Renal pelvis (tissue), 1 donor: ENCODE measurements at regions not wholly inside any gene's neighbourhood (a gene's known extent, or its start where the extent isn't known, plus 50 kb on each side); places are given as distances from the start of the nearest gene placed in this dataset.
"Not testable (repeated sequence)": the region's sequence is repeated elsewhere in the genome, so short reads cannot be mapped to it uniquely, and the experiment has no call there.

ENCODE experiments used
- DNase-seq: peaks from one replicate; pipeline ENCODE4 v3.0.0-alpha.2; 2013

DNA sequence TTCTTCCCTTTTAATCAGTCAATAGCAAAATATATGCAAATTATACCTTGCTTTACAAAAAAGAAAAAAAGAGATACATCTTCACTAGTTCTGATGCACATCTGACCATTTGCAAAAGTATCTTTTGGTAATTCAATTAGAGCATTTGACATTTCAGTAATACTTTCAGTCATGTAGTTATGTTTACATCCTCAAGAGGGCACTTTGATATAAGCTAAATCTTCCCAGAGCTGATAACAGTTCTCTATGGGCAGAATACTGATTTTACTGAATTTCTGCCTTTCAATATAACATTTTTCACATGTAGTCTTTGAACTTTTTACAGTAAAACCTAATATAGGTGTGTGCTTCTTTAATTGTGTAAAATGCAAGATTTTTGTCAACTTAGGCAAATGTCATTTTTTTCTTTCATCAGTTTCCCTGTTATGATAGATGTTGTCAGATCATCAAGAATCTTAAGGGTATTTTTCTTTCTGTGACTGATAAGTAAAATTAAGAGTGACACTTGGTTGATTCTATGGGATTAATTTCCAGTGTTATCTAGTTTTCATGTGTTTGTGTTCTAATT, 703.5 kb upstream of the SEMA3D start:
- peak; percentile 4 for DNase-seq

DNA sequence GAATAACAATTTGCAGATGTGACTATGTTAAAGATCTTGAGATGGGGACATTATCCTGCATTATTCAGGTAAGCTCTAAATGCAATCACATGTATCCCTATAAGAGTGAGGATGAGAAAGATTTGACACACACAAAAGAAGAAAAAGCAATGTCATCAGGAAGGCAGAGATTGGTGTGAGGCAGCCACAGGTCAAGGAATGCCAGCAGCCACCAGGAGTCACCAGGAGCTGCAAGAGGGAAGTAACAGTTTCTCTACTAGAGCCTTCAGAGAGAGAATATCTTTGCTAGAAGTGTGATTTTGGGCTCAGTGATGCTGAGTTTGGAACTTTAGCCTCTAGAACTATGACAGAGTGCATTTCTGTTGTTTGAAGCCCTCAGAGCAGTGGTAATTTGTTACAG, 700.3 kb upstream of the SEMA3D start:
- DNase-seq = no peak

DNA sequence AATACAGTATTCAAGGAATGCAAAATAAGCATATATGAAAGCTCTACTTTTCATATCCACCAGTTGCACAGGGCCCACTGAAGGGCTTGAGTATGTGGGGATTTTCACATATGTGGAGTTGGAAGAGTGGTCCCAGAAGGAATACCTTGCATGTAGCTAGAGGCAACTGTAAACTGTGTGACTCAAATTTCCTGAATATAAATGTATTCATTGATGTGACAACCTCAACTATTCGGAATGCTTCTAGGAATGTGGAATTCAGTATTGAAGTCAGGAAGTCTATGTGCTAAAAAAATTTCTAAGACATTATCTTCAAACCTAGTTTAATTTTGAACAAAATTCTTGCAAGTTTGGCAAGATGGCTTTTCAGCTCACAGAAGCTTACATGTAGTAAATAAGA, 695.5 kb upstream of the SEMA3D start:
- DNase-seq = no peak

DNA sequence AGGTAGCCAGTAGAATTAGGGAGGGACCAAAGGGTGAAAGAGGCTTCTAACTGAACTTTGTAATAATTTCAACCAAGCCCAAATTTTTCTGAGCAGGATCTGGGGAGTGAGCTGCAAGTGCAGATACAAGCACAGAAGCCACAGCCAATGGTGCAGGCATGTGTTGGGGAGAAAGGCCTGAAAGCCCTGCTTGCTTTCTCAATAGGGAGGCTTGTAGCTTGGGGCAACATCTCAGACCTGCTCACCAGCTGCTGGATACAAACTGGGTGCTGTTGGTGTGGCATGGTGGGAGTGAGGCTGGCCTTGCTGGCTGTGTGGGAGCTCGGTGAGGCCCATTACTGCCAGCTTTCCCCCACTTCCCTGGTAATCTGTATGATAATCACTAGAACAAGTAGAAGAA, 688.5 kb upstream of the SEMA3D start:
- no peak for DNase-seq

DNA sequence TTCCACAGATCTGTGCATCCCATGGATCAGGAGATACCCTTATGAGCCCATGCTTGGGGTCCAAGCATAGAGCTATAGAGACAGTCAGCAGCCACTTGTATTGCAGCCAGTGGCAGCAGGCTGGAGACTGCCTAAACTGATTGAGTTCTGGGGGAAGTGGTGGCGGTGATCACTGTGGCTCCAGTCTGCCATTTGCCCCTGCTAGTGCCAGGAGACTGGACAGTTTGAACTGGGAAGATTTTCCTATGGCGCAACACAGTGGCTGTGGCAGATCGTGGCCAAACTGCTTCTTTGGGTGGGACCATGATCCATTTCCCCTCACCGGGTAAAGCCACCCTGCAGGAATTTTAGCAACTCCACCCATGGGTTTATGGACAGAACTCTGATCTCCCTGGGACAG, 679.7 kb upstream of the SEMA3D start:
- DNase-seq = no peak

DNA sequence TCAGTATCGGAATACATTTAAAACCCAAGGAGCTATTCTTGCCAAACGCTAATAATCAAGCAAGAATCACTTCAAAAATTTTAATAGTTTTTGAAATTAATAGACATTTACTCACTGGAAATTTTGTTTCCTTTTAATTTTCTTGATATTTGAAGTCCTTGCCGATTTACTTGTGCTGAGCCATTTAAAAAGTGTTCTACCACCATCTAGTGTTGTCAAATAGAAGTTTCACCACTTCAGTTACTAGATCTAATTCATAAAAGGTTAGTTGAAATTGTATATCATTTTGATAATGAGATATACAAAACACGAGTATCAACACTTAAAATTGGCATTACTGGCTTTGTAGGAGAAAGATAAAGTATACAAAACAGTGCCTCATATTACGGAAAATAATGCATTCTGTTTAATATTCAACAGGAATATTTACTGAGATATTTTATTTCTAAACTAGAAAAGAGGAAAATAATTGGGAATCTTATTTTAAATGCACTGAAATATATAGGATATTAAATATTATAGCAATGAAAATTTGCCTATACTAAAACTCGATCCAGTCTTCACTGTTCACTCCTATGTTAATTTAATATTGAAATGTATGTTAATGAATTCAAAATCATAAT, 664.8 kb upstream of the SEMA3D start:
- DNase-seq = peak; percentile 26

DNA sequence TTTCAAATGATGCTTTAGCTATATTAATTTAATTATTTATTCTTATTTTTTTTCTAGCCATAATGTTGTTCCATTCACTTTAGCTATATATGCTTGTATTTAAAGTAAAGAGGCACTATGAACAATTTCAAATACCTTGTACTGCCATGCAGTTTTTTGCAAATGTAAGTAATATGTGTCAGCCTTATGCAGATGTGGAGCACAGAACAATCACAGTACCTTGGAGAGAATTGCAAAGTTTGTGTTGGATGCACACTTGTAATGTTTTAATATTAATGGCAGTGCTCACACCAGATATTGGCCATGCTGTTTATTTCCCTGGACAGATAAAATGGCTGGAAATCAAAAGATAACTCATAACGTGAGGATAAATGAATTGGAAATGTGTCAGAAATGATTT, 663.5 kb upstream of the SEMA3D start:
- no peak for DNase-seq

DNA sequence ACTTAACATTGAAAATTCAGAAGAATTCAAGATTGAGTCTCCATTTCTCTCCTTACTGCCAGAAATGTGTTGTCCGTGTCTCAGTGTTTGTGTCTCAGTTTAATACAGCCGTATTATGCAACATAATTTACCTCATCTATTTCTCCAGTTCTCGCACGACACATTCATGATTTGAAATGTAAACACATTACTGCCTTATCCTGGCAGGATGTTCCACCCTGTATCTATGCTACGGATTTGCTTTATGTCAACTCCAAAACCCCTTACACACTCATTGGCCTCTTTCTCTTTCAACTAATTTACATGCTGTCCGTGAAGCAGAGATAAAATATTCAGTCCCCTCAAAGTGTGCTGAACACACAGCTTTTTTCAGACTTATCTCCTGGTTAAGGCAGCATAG, 653.7 kb upstream of the SEMA3D start:
- no peak for DNase-seq

DNA sequence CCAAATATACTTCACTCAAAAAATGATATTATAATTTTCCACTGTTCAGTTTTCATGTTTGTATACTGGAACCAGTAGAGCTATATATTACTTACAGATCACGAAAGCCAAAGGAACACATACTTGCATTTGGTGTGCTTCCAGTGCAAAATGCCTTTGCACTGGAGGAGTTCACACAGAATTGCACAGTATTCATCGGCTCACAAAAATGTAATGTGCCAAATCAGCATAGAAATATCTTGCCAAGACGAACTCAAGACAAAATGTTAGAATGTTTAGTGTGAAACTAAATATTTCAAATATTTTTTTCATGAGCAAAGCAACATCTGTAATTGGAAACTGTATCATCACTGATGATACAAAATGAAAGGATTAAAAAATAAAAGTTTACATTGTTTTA, 646.2 kb upstream of the SEMA3D start:
- no peak for DNase-seq

DNA sequence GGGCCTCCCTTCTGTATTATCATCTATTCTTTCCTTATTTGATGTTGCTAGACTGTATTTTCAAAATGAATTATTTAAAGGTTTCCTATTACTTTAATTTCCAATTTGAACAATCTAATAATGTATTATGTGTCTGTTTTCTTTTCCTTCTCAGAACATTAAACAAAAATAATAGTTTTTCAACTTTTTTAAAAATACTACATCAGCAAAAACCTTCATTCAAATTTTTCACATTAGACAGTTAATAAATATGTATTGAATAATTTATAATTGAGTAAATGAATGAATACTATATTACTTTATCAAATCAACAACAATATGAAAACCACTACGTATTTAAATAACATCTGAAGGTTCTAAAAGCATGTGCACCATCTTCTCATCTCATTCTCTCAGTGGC, 644.1 kb upstream of the SEMA3D start:
- DNase-seq = no peak

DNA sequence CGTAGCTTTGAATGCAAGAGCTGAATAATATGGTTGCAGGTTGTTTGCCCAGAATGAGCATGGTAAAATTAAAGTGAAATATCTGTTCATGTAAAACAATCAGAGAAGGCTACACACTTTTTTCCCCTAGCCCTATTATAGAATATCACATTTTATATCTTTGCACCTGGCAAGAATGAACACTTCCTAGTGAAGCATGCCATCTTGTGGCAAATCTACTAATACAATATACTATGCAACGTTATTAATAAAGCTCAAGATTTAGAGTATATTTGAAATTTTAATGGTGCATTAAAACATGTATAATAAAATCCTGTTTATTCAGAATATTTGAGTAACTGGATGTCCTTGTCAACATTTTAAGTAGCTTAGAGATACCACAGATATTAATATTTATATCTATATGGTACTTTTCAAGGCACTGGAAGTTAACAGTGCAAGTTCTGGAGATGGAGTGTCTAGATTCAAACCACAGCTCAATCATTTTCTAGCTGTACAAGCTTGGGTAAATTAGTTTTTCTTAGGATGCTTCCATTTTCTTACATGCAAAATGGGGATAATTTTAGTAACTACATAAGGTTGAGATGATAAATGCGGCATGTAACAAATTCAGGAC, 643.1 kb upstream of the SEMA3D start:
- peak; percentile 11 for DNase-seq

DNA sequence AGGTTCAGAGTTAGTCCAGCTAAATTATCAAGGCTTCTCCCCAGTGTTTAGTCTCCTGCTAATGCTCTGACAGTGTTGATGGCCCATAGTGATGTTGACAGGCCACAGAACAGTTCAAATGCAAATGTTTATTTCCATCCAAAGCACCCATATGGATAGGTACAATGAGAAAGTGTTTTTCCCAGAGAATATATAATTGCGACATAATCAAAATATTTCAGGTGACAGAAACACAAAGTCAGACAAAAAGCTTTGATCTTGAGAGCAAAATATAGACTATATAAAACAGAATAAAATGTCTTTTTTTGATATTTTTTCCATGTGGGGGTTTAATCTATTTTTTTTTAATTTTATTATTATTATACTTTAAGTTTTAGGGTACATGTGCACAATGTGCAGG, 642.3 kb upstream of the SEMA3D start:
- no peak for DNase-seq

DNA sequence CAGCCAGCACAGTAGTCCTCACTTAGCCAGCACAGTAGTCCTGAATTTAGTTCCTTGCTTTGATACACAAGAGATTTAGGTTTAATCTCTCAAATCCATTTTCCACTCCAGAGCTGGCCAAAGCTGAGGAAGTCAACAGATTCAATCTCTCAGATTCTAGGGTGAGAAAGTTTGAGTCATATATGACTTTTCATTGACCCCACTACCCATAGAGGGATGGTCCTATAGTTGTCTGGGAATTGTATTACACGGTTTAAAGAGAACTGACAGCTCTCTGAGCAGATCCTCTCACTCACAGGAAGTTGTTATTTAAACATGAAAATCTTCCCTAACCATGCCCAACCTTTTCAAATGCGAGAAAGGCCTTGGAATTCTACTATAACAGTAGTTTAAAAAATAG, 641.8 kb upstream of the SEMA3D start:
- no peak for DNase-seq

DNA sequence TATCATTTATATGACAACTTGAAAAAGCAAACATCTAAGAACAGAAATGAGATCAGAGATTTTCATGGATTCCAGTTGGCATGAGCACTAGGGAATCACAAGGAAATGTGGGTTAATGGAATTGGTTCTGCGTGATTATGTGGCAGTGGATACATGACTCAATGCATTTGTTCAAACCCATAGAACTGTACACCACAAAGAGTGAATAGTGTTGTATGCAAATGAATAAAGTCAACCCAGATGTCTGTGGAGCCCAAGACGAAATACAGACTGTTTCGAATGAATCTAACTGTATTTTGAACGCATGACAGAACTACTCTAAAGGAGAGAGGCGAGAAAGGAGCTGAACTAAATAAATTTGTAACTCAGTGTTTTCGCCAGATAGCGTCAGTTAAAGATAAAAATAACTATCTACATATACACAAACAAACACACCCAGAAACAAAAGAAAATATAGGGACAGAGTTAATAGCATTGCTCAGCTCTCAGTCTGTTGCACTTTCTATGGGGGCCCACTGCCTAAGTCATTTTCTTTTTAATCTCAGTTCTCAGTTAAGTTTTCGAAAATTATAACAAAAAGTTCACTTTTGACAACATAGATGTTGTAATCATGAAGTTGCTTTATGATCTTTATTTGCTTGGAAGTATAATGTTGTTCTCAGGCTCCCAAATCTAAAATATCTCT, 636.7 kb upstream of the SEMA3D start:
- no peak for DNase-seq

DNA sequence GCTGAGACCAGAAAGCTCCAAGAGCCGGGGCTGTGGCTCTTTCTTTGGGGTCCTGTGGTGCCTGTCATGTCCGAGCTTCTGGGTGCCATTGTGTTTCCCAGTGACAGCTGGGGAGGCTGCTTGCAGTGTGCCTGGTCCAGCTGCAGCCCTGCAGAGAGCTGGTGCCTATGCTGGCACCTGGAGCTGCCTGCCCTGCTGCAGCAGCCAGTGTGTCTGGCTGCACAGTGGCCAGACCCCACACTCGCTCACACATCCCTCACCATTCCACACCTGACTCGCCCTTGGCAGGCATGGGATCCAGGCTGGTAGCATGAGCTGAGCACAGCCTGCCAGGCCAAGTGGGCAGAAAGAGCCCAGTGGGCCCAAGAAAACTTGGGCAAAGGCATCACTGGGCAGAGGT, 635.1 kb upstream of the SEMA3D start:
- no peak for DNase-seq

DNA sequence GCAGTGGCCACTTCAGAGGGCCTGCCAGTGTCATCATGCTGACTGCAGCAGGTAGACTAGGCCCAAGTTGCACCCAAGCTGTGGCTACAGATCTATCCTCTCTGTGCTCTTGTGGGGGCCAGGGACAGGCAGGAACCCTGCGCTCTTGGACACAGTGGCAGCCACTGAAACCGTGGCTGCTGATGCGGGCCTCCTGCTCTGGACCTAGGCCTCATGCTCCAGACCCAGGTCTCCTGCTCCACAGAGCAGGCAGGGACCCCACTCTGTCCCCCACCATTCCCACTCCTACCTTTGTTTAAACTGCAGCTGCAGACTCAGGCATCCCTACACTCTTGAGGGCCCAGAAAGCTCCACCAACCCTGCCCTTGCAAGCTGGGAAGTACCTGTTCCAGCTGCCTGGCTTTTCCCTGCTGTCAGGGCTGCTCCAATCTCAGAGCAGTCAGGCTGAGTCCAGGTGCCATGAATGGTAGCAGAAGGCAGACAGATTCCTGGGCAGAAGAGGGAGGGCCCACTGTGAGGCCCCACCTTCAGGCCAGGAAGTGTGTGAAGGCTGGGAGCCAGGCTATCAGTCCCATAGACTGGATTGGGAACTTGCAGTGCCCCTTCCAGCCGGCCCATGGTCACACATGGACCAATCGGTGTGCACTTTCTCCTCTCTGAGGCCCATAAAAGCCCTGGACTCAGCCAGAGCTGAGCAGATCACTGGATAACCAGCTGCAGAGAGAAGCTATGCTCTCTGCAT, 634.0 kb upstream of the SEMA3D start:
- DNase-seq = no peak

DNA sequence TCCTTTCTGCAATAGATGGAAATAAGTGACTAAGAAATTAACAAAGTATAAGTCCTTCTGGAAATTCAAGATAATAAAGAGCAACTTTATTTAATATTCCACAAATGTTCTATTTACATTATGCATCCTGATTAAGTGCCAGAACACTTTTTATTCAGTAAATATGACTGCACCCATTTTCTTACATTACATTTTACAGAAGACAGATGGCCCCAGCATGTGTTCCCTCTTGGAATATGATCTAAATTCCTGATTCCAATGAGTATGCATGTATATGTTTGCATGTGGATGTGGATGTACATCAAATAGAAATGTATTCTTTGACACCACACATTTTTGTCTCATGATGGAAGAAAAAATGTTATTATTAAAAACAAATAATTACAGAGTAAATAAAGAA, 628.7 kb upstream of the SEMA3D start:
- DNase-seq = no peak

DNA sequence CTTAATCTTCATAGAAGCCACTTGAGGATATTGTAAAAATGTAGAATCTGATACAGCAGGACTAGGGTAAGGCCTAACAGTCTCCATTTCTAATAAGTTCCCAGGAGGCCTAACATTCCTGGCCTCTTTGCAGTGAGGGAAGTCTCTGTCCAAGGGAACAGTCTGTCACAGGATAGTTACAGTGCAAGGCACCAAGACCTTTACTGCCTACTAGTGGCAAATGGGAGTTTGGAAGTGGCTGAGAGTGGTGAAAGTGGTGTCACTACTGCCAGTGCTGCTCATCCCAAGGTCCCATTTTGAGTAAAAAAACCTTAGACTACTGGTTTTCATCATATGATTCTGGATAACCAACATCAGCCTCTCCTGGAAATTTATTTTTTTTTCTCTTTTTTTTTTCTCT, 619.5 kb upstream of the SEMA3D start:
- no peak for DNase-seq

DNA sequence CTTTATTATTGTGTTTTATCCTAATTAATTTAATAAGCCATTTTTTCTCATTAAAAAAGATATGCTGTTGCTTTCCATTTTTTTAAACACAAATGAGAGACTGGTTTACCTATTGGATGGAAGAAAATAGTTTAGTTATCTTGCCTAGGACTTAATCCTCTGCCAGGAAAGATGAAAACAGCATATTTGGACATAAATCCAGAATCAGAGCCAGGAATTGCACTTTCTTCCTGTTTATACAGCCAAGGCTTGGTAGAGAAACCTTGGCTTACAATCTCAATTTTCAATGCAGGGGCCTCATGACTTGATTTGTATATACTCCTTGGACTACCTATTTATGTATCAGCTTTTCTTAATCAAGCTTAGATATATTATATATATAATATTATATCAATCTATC, 618.8 kb upstream of the SEMA3D start:
- DNase-seq = no peak

DNA sequence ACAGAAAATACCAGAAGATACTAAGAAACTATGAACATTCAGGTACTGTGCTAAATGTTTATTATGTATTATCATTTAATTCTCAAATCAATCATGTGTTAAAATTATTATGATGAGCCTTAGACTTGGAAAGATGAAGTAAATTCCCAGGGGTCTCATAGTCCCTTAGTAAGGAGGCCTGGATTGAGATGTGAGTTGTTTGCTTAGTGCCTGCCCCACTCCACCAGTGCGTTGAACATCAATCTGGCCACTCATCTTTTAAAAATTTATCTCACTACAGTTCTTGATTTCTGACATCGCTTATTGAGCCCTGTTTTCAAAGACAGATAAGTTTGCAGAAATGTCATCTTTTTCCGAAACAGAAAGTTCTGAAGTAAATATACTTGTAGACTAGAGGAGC, 618.4 kb upstream of the SEMA3D start:
- DNase-seq = no peak

DNA sequence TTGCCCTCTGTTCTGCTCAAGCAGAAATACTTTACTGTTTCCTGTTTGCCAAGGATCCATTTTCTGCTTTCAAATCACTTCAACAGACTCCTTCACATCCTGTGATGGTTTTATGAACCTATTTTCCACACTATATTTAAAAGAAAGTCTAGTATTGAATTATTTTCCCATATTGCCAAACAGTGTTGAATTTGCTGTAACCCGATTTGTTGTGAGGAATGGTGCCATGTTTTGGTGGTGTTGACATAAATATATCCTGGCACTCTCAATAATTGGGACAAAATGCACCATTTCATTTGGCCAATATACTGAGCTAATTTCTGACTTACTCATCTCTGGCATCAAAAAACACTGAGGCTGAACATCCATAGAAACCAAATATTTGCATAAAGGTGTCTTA, 615.4 kb upstream of the SEMA3D start:
- no peak for DNase-seq

DNA sequence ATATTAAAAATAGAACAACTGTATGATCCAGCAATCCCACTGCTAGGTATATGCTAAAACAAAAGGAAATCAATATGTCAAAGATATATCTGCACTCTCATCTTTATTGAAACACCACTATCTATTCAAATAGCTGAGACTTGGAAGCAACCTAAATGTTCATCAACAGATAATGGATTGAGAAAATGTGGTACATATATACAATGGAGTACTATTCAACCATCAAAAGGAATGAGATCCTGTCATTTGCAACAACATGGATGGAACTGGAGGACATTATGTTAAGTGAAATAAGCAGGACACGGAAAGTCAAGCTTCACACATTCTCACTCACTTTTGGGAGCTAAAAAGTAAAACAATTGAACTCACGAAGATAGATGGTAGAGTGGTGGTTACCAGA, 610.1 kb upstream of the SEMA3D start:
- no peak for DNase-seq

DNA sequence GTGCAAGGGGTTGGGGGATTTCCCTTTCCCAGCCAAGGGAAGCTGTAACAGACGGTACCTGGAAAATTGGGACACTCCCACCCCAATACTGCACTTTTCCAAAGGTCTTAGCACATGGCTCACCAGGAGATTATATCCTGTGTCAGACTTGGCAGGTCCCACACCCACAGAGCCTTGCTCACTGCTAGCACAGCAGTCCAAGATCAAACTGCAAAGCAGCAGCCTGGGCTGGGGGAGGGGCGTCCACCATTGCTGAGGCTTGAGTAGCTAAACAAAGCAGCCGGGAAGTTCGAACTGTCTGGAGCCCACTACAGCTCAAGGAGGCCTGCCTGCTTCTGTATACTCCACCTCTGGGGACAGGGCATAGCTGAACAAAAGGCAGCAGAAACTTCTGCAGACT, 604.2 kb upstream of the SEMA3D start:
- DNase-seq = not testable (repeated sequence)
